ENCODE measurements at regions not wholly inside any gene's neighbourhood (a gene's known extent, or its start where the extent isn't known, plus 50 kb on each side); places are given as distances from the start of the nearest gene placed in this dataset.

DNA sequence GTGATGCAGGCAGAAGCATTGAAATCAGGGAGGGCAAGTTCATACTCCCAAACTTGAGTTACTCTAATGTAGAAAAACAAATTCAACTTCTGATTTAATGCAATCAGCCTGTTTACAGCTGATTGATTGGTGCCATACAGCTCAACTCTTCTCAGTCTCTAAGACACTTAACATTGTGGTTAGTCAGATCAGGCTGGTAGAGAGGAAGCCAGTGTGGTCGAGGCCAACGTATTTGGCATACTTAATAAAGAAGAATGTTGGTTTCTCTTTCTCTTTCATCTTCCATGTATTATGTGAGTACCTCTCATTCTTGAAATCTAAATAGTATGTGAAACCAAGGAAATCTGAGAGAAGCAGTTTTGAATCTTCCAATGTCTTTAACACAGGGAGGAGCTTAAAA is 255.0 kb upstream of the SLITRK1 start:
- Histone ChIP-seq H3K36me3 (ENCODE audit: control insufficient read depth, insufficient read depth, low read length) (no peaks in the 10 kb centered on the region), H3K4me2 (ENCODE audit: extremely low read depth, insufficient read depth, low read length) (no peak overlapping the region), H4K20me1 (ENCODE audit: control insufficient read depth, extremely low read depth, insufficient read depth, low read length) (no peaks in the 10 kb centered on the region), H3K9me3 (ENCODE audit: control insufficient read depth, insufficient read depth, low read depth, low read length) (no peaks in the 10 kb centered on the region), H3K27me3 (ENCODE audit: control insufficient read depth, insufficient read depth, low read length) (no peaks in the 10 kb centered on the region), H3K27ac (ENCODE audit: insufficient read depth, low read length) (no peak overlapping the region), H3K4me1 (ENCODE audit: control insufficient read depth, extremely low read depth, insufficient read depth, low read length) (no peaks in the 10 kb centered on the region), H3K4me3 (replicated peaks in 1 of 4; ENCODE audit: control extremely low read depth in 1 of 4, insufficient read depth in 1 of 4, low read depth in 3 of 4, low read length in 4 of 4) (no peak overlapping the region), H3K79me2 (ENCODE audit: control insufficient read depth, insufficient read depth, low read length) (no peaks in the 10 kb centered on the region), H2AFZ (ENCODE audit: low read length) (no peak overlapping the region), H3K9ac (ENCODE audit: insufficient read depth, low read length) (no peak overlapping the region)
- peak in 1 of 2 donors; percentile 48 for DNase-seq (ENCODE audit: low read depth in 2 of 2)
- TF ChIP-seq, protein P1, sequence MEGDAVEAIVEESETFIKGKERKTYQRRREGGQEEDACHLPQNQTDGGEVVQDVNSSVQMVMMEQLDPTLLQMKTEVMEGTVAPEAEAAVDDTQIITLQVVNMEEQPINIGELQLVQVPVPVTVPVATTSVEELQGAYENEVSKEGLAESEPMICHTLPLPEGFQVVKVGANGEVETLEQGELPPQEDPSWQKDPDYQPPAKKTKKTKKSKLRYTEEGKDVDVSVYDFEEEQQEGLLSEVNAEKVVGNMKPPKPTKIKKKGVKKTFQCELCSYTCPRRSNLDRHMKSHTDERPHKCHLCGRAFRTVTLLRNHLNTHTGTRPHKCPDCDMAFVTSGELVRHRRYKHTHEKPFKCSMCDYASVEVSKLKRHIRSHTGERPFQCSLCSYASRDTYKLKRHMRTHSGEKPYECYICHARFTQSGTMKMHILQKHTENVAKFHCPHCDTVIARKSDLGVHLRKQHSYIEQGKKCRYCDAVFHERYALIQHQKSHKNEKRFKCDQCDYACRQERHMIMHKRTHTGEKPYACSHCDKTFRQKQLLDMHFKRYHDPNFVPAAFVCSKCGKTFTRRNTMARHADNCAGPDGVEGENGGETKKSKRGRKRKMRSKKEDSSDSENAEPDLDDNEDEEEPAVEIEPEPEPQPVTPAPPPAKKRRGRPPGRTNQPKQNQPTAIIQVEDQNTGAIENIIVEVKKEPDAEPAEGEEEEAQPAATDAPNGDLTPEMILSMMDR (conservative IDR thresholded peaks at IDR 0.05 in 1 of 2, IDR thresholded peaks at IDR 0.05 in 1 of 2; ENCODE audit: low read depth in 1 of 2, low read length in 2 of 2), result no peak
- no peak for TF ChIP-seq EZH2 (IDR thresholded peaks at IDR 0.05; ENCODE audit: low read length, missing control alignments)

DNA sequence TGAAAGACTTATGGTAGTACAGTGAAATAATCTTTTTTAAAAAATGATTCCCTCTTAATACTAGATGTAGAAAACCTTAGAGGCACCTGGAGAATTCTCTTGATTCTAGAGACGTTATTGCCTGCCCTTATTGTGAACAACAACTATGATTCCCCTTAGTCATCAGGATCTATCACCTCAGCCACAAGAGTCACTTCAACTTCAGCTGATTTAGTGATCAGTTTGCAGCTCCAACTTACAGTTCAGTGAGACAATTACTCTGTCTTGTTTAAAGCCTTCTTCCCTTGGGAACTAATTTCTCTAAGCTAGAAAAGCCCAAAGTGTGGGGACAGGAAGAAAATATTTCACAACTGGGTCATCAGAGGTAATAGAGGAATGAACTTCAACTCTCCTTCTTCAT is 254.3 kb upstream of the SLITRK1 start:
- no peaks in the 10 kb centered on the region for H3K79me2 ChIP-seq (ENCODE audit: control insufficient read depth, insufficient read depth, low read length)

DNA sequence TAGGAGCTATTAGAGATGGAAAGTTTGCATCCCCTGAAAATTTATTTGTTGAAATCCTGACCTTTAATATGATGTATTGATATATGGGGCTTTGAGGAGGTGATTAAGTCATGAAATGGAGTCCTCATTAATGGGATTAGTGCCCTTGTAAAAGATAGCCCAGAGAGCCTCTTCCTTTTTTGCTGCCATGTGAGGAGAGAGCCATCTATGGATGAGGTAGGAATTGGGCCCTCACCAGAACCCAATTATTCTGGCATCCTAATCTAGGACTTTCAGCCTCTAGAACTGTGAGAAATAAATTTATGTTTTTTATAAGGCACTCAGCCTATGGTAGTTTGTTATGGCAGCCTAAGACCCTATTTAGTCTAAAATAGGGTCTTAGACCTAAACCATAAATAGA is 250.2 kb upstream of the SLITRK1 start:
- DNase-seq (ENCODE audit: low read depth in 2 of 2), result no peak
- no peak for TF ChIP-seq EZH2 (IDR thresholded peaks at IDR 0.05; ENCODE audit: low read length, missing control alignments)
- TF ChIP-seq, protein P1 (conservative IDR thresholded peaks at IDR 0.05 in 1 of 2, IDR thresholded peaks at IDR 0.05 in 1 of 2; ENCODE audit: low read depth in 1 of 2, low read length in 2 of 2), result no peak

More for the DNA sequence above, 254.3 kb upstream of the SLITRK1 start:
- TF ChIP-seq, protein P1 (conservative IDR thresholded peaks at IDR 0.05 in 1 of 2, IDR thresholded peaks at IDR 0.05 in 1 of 2; ENCODE audit: low read depth in 1 of 2, low read length in 2 of 2), result no peak
- no peak for TF ChIP-seq EZH2 (IDR thresholded peaks at IDR 0.05; ENCODE audit: low read length, missing control alignments)
- Histone ChIP-seq H3K4me3 (replicated peaks in 1 of 4; ENCODE audit: control extremely low read depth in 1 of 4, insufficient read depth in 1 of 4, low read depth in 3 of 4, low read length in 4 of 4) (no peak overlapping the region), H2AFZ (ENCODE audit: low read length) (no peak overlapping the region), H3K9me3 (ENCODE audit: control insufficient read depth, insufficient read depth, low read depth, low read length) (no peaks in the 10 kb centered on the region), H3K4me2 (ENCODE audit: extremely low read depth, insufficient read depth, low read length) (no peak overlapping the region), H3K4me1 (ENCODE audit: control insufficient read depth, extremely low read depth, insufficient read depth, low read length) (no peaks in the 10 kb centered on the region), H3K36me3 (ENCODE audit: control insufficient read depth, insufficient read depth, low read length) (no peaks in the 10 kb centered on the region), H4K20me1 (ENCODE audit: control insufficient read depth, extremely low read depth, insufficient read depth, low read length) (no peaks in the 10 kb centered on the region), H3K27me3 (ENCODE audit: control insufficient read depth, insufficient read depth, low read length) (no peaks in the 10 kb centered on the region), H3K9ac (ENCODE audit: insufficient read depth, low read length) (no peak overlapping the region), H3K27ac (ENCODE audit: insufficient read depth, low read length) (no peak overlapping the region)
- no peak for DNase-seq (ENCODE audit: low read depth in 2 of 2)

More for the DNA sequence above, 250.2 kb upstream of the SLITRK1 start:
- Histone ChIP-seq H2AFZ (ENCODE audit: low read length) (no peak overlapping the region), H3K4me2 (ENCODE audit: extremely low read depth, insufficient read depth, low read length) (no peak overlapping the region), H3K4me1 (ENCODE audit: control insufficient read depth, extremely low read depth, insufficient read depth, low read length) (no peaks in the 10 kb centered on the region), H3K9ac (ENCODE audit: insufficient read depth, low read length) (no peak overlapping the region), H3K27me3 (ENCODE audit: control insufficient read depth, insufficient read depth, low read length) (no peaks in the 10 kb centered on the region), H3K4me3 (replicated peaks in 1 of 4; ENCODE audit: control extremely low read depth in 1 of 4, insufficient read depth in 1 of 4, low read depth in 3 of 4, low read length in 4 of 4) (no peak overlapping the region), H3K79me2 (ENCODE audit: control insufficient read depth, insufficient read depth, low read length) (no peaks in the 10 kb centered on the region), H3K27ac (ENCODE audit: insufficient read depth, low read length) (no peak overlapping the region), H4K20me1 (ENCODE audit: control insufficient read depth, extremely low read depth, insufficient read depth, low read length) (no peaks in the 10 kb centered on the region), H3K36me3 (ENCODE audit: control insufficient read depth, insufficient read depth, low read length) (no peaks in the 10 kb centered on the region), H3K9me3 (ENCODE audit: control insufficient read depth, insufficient read depth, low read depth, low read length) (no peaks in the 10 kb centered on the region)
